HG03196 (cell line): ENCODE measurements at regions not wholly inside any gene's neighbourhood (a gene's known extent, or its start where the extent isn't known, plus 50 kb on each side); places are given as distances from the start of the nearest gene placed in this dataset.

ENCODE experiments used
- ATAC-seq: cut with Tn5 transposase; IDR thresholded peaks from one replicate; pipeline ENCODE4 v1.9.1; 2021; ENCODE audit not compliant: unreplicated experiment

DNA sequence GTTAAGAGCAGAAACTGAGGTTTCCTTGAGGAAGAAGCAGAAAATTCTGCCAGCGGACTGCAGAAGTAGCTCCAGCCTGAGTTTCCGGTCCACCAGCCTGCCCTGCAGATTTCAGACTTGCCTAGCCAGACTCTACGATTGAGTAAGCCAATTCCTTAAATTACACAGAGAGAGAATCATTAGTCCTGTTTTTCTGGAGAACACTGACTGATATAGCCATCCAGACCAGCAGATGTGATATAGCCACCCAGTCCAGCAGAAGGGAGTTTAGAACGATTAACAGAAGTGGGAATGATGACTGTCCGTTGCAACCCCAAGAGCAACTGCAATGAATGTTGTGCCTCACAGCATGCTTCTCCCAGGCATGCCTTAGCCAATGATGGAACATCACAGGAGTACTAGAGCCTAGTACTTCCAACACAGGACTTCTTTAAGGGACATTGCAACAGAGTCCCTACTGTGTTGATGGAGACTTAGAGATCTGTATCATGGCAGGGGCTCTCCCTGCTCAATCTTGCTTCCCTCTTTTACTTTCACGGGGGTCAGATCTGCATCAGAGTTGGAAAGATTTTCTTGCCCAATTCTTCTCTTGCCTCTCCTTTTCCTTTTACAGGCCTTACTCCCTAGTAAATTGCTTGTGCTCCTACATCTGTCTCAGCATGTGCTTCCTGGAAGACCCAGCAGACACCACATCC lies 264.6 kb upstream of the CLNK start:
- no peak for ATAC-seq

DNA sequence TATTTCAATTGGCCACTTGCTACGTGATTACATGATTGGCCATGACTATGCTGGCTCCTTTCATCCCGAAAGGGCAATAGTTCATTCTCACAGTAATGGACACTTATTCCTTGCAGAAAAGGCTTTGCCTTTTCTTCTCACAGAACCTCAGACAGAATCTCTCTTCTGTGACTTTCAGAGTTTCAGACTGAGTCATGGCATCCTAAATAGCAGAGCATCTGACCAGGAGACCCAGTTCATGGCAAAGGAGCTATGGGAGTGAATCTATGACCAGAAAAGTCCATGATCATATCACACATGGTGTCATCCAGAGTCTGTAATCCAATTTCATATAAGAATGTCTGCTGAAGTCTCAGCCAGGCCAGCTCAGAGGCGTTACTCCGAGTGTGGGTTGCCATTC lies 263.3 kb upstream of the CLNK start:
- no peak for ATAC-seq

DNA sequence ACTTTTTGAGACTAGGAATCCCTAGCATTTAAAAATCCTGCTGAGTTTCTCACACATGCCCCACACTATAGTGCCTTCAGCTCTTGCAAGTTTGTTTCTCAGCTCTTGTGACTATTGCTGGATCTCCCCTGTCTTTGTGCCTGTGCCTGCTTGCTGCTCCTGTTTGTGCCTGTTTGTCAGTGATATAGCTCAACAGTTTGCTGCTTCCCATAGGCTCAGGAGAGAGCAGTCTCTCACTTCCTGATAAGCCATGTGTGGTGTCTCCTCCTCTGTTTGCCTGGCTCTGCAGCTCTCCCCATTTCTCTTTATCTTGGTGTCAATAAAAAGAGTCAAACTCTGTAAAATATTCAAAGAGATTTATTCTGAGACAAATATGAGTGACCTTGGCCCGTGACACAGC lies 259.8 kb upstream of the CLNK start:
- ATAC-seq: no peak

DNA sequence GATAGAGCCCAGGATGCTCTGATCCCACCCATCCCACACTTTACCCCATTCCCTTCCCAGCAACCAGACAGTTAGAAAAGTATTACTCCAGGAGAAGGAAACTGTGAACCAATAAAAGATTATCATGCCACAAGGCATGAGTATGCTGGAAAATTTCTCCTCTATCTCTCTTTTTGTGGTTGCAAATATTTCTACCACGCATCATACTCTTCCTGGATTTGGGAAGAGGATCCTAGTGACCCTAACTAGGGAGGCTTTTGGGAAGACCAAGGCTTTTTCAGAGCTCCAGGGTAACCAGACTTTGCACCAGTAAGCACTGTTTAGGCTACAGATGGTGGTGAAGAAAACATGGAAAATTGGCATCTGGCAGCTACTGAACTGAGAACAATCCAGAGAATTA lies 257.6 kb upstream of the CLNK start:
- no peak for ATAC-seq

DNA sequence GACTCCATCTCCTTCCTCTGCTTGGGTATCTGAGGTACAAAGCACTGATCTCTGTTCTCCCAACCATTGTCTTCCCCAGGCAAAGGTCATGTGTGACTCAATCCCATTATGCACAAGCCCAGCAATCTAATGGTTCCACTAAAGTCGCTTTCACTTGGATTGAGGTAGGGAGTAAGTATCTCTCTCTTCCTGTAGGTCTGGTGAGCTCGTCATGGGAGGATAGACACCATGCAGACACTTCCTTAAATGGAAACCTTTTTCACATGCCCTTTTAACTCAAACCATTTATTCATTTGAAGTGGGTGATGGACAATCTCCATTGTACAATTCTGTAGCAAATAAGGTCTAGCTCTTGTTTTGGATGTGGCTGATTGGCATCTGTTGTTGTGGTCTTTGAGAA lies 245.2 kb upstream of the CLNK start:
- ATAC-seq: no peak

DNA sequence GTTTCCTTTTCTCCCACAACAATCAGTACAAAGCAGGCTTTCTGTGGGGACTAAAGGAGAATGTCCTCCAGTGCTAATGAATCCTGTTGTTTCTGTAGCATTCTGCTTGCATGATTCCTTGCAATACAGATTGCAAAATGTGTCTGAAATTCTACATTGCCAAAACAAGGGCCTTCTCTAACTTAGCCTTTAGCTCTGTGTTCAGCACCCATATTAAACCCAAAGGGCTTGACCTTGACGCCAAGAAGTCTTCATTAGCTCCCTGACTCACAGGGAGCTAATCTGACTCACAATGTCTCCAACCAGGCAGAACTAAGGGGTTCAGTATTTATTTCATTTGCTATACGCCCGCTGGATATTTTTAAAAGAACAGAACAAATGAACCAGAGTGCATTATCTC lies 241.4 kb upstream of the CLNK start:
- ATAC-seq: no peak

DNA sequence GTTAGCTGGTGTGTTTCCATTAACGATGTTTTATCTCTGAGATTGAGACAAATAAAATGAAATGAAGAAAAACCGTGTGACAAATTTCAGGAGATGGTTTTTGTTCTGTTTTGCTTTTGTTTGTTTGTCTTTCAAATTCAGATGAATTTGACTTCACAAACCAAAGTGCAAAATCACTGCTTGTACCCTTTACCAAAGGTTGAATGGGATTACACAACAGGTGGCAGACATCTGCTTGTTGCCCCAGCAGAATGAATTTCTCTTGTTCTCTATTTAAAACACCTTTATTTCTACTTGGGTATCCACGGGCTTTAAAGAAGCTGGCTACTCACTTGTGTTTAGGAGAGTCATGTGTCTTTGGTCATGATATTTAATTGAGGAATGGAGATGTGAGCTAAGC lies 239.7 kb upstream of the CLNK start:
- ATAC-seq: no peak

DNA sequence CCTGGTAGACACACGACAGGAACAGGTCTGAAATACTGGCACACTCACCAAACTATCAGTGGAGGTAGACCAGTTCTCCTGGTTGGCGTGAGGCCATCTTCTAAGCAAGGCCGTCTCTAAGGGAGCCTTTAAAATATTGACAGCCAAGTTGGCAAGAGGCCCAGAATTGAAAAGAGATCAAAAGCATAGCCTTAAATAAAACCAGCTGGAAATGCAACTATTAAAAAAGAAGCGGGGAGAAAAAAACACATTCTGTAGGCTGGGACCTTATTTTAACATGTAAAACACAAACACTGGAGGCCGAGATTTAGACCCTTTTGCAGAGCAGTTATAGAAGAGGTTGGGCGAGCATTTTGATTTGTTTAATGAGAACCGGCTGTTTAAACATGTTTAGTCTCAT lies 233.0 kb upstream of the CLNK start:
- ATAC-seq: no peak

DNA sequence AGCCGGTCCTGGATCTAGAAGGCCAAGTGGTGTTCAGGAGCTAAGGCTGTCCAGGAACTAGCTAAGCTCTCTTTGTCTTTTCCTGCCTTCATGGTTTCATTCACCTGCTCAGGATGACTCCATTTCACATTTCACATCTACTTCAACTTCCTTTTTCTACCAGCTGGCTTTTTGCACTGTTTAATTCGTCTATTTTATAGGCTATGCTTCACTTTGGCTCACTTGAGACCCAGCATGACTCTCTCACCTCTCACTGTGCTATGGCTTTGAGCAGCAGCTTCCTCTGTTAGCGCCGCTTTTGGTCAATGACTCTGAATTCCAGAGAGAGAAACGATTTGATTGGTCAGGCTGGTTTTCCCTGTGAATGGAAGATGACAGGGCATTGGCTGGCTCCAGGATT lies 213.5 kb upstream of the CLNK start:
- no peak for ATAC-seq

DNA sequence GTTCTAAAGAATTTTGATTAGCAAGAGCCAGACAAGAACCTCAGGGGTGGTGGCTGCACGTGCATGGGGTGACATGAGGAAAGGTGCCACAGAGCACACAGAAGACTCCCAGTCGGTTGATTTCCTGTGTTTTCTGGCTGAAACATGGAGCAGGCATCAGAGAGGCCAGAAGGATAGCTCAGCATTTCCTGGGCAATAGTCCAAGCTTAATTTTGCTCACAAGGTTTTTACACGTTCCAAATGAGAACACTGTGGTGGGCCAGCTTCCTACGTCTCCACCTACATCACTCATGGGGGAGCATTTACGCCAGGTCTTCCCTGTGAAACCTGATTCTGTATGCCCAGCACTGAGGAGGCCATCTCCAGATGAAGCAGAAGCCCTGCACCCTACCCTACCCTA lies 212.5 kb upstream of the CLNK start:
- no peak for ATAC-seq

DNA sequence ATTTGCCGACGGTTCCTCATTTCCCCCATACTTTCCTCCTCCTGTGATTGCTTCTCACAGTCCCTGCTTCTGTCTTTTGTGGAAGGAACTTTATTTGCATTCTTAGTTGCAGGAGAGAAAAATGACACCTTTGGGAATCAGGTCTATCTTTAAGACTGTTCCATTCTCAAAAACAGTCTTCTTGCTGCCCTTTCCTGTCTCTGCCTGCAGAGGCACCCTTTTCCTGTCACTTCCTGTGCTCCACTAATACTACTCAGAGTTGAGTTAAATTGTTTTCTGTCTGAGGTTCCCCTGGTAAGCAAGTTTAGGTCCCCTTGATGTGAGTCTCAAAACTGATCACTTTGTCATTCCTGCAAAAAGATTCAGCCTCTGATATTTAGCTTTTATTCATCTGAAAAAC lies 208.8 kb upstream of the CLNK start:
- no peak for ATAC-seq

DNA sequence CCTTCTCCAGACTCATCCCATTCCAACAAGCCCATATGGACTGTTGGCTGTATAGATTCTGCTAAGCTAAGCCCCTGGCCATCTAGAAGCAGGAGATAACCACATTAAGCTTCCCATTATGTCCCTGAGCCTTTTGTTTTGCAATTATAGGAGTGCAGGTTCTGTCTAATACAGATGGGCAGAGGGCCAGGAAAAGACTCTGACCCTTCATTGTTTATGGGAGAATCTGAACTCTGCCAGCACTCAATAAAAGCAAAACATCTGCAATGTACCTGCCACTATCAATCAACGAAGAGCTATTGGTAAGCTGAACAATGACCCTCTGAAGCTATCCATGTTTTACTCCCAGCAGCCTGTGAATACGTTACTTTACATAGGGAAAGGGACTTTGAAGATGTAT lies 207.3 kb upstream of the CLNK start:
- no peak for ATAC-seq

DNA sequence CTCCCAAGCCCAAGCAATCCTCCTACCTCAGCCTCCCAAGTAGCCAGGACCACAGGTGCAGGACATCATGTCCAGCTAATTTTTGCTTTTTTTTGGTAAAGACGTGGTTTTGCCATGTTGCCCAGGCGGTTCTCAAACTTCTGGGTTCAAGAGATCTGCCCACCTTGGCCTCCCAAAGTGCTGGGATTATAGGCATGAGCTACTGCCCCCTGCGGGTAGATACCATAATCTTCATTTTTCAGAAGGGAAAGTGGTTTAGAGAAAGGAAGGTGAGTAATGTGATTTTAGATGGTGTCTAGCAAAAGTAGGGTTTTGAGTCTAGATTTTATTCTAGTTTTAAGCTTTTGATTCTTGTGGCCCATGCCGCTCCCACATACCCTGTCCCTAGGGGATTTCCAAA lies 205.3 kb upstream of the CLNK start:
- no peak for ATAC-seq

DNA sequence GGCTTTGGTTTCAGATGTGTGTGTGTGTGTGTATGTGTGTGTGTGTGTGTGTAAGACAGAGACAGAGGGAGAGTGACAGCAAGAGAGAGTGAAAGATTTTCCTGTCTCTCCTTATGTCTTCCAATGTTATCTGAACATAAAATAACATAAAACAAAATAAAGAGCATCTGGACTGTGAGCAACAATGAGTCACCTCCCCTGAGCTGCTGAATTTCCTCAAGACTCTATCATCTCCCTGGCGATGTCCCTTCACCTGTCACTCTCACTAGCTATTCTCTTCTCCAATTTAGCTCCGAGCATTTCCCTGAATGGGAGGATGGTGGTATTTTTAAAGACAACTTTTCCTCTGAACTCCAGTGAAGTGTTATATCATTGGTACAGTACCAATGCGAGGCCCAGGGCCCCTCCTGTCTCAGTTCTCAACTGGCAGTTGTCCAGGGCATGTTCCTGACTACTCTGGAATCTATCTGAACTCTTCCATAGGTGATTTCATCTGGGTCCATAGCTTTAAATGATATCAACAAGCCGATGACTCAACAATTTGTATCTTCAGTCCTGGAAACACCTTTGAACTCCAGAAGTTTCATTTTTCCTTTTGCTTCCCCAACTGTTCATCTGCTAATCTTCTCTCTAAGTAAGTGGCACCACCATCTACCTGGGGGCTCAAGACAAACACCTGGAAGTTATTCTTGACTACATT lies 195.0 kb upstream of the CLNK start:
- ATAC-seq: no peak

DNA sequence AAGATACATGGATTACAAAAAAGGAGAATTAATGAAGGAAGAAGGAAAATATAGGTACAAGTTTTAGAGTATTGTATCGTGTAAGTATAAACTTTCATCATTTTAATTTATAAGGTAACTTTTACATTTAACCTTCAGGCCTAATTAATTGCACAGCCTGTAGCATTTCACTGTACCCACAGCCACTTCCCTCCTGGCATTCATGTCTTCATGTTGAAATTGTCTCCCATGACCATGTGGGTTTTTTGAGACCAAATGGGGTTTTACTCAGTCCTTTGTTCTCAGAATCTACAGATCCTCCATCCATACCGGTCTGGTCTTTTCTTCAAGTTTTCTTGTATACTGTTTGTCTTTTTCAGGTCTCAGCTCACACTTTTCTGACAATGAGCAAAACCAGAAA lies 194.3 kb upstream of the CLNK start:
- no peak for ATAC-seq

DNA sequence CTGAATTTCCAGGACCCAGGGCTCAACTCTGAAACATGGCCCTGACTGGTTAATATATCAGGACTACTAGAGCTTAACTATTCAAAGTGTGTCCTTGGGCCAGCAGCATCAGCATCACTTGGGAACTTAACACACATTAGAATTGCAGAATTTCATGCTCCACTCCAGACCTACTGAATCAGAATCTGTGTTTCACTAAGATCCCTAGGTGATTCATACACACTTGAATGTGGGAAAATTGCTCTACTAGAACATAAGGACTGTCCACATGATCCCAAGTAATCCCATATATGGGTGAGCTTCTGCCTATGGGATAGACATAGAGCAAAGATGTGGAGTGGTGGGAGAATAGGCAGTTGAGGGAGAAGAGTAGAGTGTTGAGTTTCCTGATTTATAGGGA lies 192.5 kb upstream of the CLNK start:
- ATAC-seq: no peak

DNA sequence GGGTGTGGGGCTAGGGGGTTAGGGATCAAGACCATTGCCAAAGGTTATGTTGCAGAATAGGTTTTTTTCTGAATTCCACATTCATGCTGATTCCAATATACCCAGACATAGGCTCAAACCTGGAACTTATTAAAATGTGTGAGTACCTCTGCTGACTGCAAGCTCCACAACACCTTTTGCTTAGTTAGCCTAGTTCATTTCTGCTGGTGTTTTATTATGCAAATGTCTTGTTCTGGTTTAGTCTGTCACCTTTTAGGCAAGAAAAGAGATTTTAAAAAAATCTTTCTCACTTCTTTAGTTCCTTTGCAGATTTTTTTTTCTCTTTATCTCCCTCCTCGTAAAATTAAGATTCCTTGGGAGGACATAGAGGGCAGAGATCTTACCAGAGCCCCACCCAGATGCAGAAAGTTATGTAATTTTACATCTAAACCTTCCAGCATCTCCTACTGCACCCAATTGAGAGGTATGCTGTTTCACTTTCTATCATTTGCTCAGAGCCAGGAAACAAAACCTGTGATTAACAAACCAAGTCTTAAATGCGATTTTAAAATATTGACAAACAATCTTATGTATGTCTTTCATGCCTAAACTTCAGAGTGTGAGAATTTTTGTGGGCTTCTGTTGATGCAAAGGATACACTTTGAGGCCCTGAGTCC lies 190.7 kb upstream of the CLNK start:
- ATAC-seq: no peak

DNA sequence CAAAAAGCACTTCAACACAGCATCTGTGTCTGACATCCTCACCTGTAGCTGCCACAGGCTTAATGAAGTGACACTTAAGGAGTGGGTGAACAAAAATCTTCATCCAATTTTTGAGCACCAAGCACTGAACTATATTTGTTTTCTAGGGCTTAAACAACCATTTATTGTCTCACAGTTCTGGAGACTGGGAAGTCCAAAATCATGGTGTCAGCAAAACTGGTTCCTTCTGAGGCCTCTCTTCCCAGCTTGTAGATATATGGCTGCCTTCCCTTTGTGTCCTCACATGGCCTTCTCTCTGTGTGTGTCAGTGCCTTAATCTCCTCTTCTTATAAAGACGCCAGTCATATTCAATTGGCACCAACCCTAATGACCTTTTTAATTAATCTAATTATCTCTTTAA lies 189.2 kb upstream of the CLNK start:
- ATAC-seq: no peak

DNA sequence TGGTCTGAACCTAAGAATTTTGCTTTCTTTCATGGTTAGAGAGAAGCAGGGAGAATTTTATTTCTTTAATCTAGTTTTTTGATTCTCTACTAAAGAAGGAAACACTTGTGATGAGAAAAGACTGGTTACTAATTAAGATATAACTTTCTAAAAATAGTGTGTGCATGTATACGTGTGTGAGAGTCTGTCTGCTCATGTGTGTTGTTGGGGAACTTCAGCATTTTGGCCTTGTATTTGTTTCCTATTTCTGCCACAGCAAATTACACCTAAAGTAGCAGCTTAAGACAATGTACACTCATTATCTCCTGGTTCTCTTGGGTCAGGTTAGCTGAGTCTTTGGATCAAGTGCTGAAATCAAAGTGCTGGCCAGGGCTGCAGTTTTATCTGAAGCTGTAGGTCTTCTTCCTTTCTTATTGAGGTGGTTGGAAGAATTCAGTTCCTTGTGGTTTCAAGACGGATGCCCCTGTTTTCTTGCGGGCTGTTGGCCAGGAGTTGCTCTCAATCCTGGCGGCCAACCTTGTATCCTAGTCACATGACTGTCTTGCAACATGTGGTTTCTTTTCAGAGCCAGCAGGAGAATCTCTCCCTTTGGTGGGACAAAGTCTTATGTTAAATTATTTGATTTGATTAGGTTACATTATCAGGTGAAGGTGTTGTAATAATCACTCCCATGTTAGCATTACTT lies 188.4 kb upstream of the CLNK start:
- ATAC-seq: peak; percentile 46

DNA sequence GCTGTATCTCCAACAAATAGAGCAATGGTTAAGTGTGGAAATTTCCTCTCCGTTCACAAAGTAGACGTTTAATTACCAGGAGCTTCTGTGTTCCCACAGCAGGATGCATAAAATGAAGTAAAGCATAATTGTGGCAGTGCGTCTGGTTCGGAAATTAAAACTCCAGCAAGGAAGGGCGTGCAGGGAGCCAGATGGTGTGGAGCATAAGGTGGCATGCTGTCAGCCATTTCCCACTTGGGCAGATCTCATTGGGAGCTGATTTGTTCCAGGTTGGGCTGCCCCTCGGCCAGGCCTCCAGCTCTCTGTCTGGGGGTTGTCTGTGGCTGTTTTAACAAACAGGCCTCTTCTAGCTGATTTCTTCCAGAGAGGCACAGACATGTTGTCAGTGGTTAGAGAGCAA lies 182.1 kb upstream of the CLNK start:
- ATAC-seq: no peak

DNA sequence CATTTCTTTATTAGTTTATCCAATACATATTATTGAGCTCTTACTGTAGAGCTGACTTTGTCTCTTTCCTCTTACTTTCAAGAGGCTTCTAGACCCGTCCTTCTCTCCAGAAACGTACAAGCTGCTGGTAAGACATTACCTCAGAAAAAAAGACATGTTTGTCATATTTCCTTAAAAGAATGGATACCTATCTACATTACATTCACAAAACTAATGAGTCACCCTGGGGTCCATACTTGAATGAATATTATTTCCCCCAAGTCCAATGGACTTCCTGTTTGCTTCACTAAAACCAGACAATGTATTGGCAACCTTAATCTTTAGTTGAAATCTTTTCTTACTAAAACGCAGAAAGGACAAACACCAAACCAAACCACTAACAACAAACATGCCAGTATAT lies 176.5 kb upstream of the CLNK start:
- ATAC-seq: no peak

DNA sequence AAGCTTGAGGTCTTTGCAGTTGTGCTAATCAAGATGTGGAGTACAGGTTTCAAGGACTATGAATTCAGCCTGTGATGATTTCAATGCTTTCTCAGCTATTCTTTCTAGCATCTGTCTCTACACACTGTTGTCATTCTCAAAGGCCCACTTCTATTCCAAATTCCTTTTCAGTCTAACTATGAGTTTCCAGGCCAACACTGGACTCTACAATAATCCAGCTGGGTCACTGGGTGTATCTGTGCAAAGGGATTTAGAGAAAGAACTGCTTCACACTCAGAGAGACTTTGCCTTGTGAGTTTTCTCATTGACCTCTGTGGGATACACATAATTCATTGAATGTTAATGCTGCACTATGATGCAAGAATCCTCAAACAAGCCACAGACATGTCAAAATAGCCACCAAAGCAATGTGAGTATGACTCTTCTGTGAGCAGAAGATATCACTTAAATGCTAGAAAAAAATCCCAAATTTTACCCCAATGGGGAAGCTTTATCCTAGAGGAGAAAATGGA lies 171.8 kb upstream of the CLNK start:
- no peak for ATAC-seq
